ENCODE measurements at regions not wholly inside any gene's neighbourhood (a gene's known extent, or its start where the extent isn't known, plus 50 kb on each side); places are given as distances from the start of the nearest gene placed in this dataset.
A peak's percentile ranks its signal among the peaks of the same experiment; 100 is the strongest.

GRCh38 chr6:160931378-160932310, 59.9 kb upstream of the MAP3K4 start:
- Histone ChIP-seq H3K27ac (no peak overlapping the region), H3K4me3 (peak overlapping the region in 2 of 4 donors; percentile 55 to 56), H3K27me3 (no peaks in the 10 kb centered on the region), H3K9me3 (replicated peaks in 1 of 3) (no peaks in the 10 kb centered on the region), H3K36me3 (replicated peaks in 1 of 2) (no peaks in the 10 kb centered on the region), H3K4me1 (replicated peaks in 1 of 2) (peaks cover 10 to 16% of the 10 kb centered on the region in 2 donors)
- peak in 3 of 7 donors; percentile 9 to 24 (median 20) for DNase-seq
- TF ChIP-seq CTCF (IDR thresholded peaks at IDR 0.05) (peak in 1 of 6 experiments; percentile 8), POLR2A (IDR thresholded peaks at IDR 0.05) (no peak)
- intact Hi-C loops (cut with DNase I): loop anchor here (2.0 to 10.0 kb wide), 5 partner anchors 53 to 441 kb away; partner anchors contain the start of gene MAP3K4 (in 1 of the 2)
- 37 to 54% (median 38%) methylated on average over 9 to 13 of the region's 13 CpGs for WGBS, 4 donors

GRCh38 chr6:160933256-160933655, 58.3 kb upstream of the MAP3K4 start:
- no peak overlapping the region for H3K27ac ChIP-seq
- intact Hi-C loops (cut with DNase I): loop anchor here (5.0 to 10.0 kb wide), 4 partner anchors 52 to 439 kb away; partner anchors contain the start of gene MAP3K4 (in 1 of the 2)
- DNase-seq: no peak
- no peak for TF ChIP-seq POLR2A (IDR thresholded peaks at IDR 0.05)
- no peak for TF ChIP-seq CTCF (IDR thresholded peaks at IDR 0.05)
- H3K4me3 ChIP-seq: no peak overlapping the region
- H3K4me1 ChIP-seq (replicated peaks in 1 of 2): peaks cover 10 to 16% of the 10 kb centered on the region in 2 donors
- 78 to 83% (median 79%) methylated on average over 8 of the region's 8 CpGs for WGBS, 4 donors
- H3K27me3 ChIP-seq: no peaks in the 10 kb centered on the region
- no peaks in the 10 kb centered on the region for H3K9me3 ChIP-seq (replicated peaks in 1 of 3)
- H3K36me3 ChIP-seq (replicated peaks in 1 of 2): no peaks in the 10 kb centered on the region

GRCh38 chr6:160934157-160934556, 57.4 kb upstream of the MAP3K4 start:
- Histone ChIP-seq H3K4me3 (no peak overlapping the region), H3K27ac (no peak overlapping the region), H3K9me3 (replicated peaks in 1 of 3) (no peaks in the 10 kb centered on the region), H3K27me3 (no peaks in the 10 kb centered on the region), H3K4me1 (replicated peaks in 1 of 2) (peaks cover 10 to 16% of the 10 kb centered on the region in 2 donors), H3K36me3 (replicated peaks in 1 of 2) (no peaks in the 10 kb centered on the region)
- intact Hi-C loops (cut with DNase I): loop anchor here (5.0 to 10.0 kb wide), 4 partner anchors 51 to 438 kb away; partner anchors contain the start of gene MAP3K4 (in 1 of the 2)
- no peak for TF ChIP-seq POLR2A (IDR thresholded peaks at IDR 0.05)
- TF ChIP-seq CTCF (IDR thresholded peaks at IDR 0.05): no peak
- no peak for DNase-seq
- 91 to 95% (median 92%) methylated on average over 3 of the region's 3 CpGs for WGBS, 4 donors

GRCh38 chr6:160940197-160940596, 51.4 kb upstream of the MAP3K4 start:
- WGBS, 4 donors: 84 to 100% (median 88%) methylated on average over 1 to 4 of the region's 4 CpGs; no CpG with 5 or more reads in 1 of the 4 donors
- intact Hi-C loops (cut with DNase I): no loop called here
- no peak overlapping the region for H3K4me3 ChIP-seq
- no peaks in the 10 kb centered on the region for H3K27me3 ChIP-seq
- DNase-seq: no peak
- H3K9me3 ChIP-seq (replicated peaks in 1 of 3): no peaks in the 10 kb centered on the region
- TF ChIP-seq POLR2A (IDR thresholded peaks at IDR 0.05) (no peak), CTCF (IDR thresholded peaks at IDR 0.05) (no peak)
- H3K36me3 ChIP-seq (replicated peaks in 1 of 2): no peaks in the 10 kb centered on the region
- H3K4me1 ChIP-seq (replicated peaks in 1 of 2): no peaks in the 10 kb centered on the region
- H3K27ac ChIP-seq: no peak overlapping the region
